NCI-H1105 treated with DMSO at 0.1 percent for 48 hours (cell line): ENCODE measurements at regions not wholly inside any gene's neighbourhood (a gene's known extent, or its start where the extent isn't known, plus 50 kb on each side); places are given as distances from the start of the nearest gene placed in this dataset.

Experiments
- DNase-seq: peaks from one replicate; lab custom pipeline; 2025; lab: John Stamatoyannopoulos, UW

GRCh38 chr21:40985370-40985769 is 138.4 kb upstream of the DSCAM start:
- no peak for DNase-seq

- DNase-seq: no peak
These were observed 143.4 kb upstream of the DSCAM start for GRCh38 chr21:40990366-40990765.

- no peak for DNase-seq
These were observed 150.9 kb upstream of the DSCAM start for GRCh38 chr21:40997831-40998230.

- no peak for DNase-seq
These were observed 153.9 kb upstream of the DSCAM start for GRCh38 chr21:41000838-41001237.

- DNase-seq: no peak
These were observed 159.7 kb upstream of the DSCAM start for GRCh38 chr21:41006636-41007035.

GRCh38 chr21:41008351-41008750 is 159.6 kb upstream of the BACE2 start:
- DNase-seq: no peak

- no peak for DNase-seq
These were observed 159.0 kb upstream of the BACE2 start for GRCh38 chr21:41008974-41009373.

- peak; percentile 88 for DNase-seq
These were observed 158.4 kb upstream of the BACE2 start for GRCh38 chr21:41009398-41010100.

- DNase-seq: no peak
These were observed 157.9 kb upstream of the BACE2 start for GRCh38 chr21:41010101-41010435.

GRCh38 chr21:41011098-41011731 is 156.7 kb upstream of the BACE2 start:
- DNase-seq: no peak

- DNase-seq: no peak
These were observed 156.0 kb upstream of the BACE2 start for GRCh38 chr21:41011951-41012366.

GRCh38 chr21:41012425-41012824 is 155.5 kb upstream of the BACE2 start:
- no peak for DNase-seq

GRCh38 chr21:41016472-41016871 is 151.5 kb upstream of the BACE2 start:
- no peak for DNase-seq

GRCh38 chr21:41018431-41018830 is 149.5 kb upstream of the BACE2 start:
- no peak for DNase-seq

- DNase-seq: no peak
These were observed 144.0 kb upstream of the BACE2 start for GRCh38 chr21:41023936-41024335.

GRCh38 chr21:41024341-41024740 is 143.6 kb upstream of the BACE2 start:
- no peak for DNase-seq

GRCh38 chr21:41024746-41025254 is 143.2 kb upstream of the BACE2 start:
- DNase-seq: no peak

GRCh38 chr21:41029571-41029970 is 138.4 kb upstream of the BACE2 start:
- peak; percentile 38 for DNase-seq

- no peak for DNase-seq
These were observed 136.2 kb upstream of the BACE2 start for GRCh38 chr21:41031701-41032220.

- no peak for DNase-seq
These were observed 135.4 kb upstream of the BACE2 start for GRCh38 chr21:41032541-41032940.

- no peak for DNase-seq
These were observed 130.7 kb upstream of the BACE2 start for GRCh38 chr21:41037212-41037611.

GRCh38 chr21:41037936-41038335 is 130.0 kb upstream of the BACE2 start:
- DNase-seq: no peak

GRCh38 chr21:41043014-41043413 is 124.9 kb upstream of the BACE2 start:
- DNase-seq: no peak
